ENCODE measurements at regions not wholly inside any gene's neighbourhood (a gene's known extent, or its start where the extent isn't known, plus 50 kb on each side); places are given as distances from the start of the nearest gene placed in this dataset.

- H3K4me3 ChIP-seq (ENCODE audit: extremely low read depth in 1 of 4, insufficient read depth in 2 of 4, low read depth in 3 of 4, low read length in 4 of 4) = no peak overlapping the region
- POLR2A ChIA-PET (ENCODE audit: partially characterized antibody) = no interaction called here
- 30% methylated on average over 1 of the region's 1 CpG; no CpG with 5 or more reads in 1 of the 2 experiments for WGBS, 2 experiments (ENCODE audit: extremely low coverage in 1 of 2, insufficient coverage in 1 of 2, insufficient read length in 1 of 2, insufficient replicate concordance in 2 of 2, low coverage in 1 of 2, low lambda C conversion rate in 2 of 2, missing lambda C conversion rate in 1 of 2)
These were observed 255.8 kb downstream of the SLCO4C1 start for GRCh38 chr5:102040326-102040725.

More at GRCh38 chr5:102040326-102040725, 255.8 kb downstream of the SLCO4C1 start:
- no peak for FAIRE-seq
- peaks cover 0 to 9% (median 3%) of the 10 kb centered on the region in 4 experiments; a peak in 4 of 7 replicates for H3K4me1 ChIP-seq (replicated peaks in 1 of 4; ENCODE audit: control insufficient read depth in 3 of 4, insufficient read depth in 4 of 4, low read length in 3 of 4)
- TF ChIP-seq CHD2 (IDR thresholded peaks at IDR 0.05; ENCODE audit: low read length) (no peak), SP2 (IDR thresholded peaks at IDR 0.05; ENCODE audit: low read length) (no peak), SP4 (IDR thresholded peaks at IDR 0.05; ENCODE audit: low read length) (no peak), CTBP2 (IDR thresholded peaks at IDR 0.05; ENCODE audit: borderline replicate concordance, insufficient read depth, insufficient read length, low read length) (no peak), TAF1 (IDR thresholded peaks at IDR 0.05; ENCODE audit: low read depth, low read length) (no peak), TEAD4 (IDR thresholded peaks at IDR 0.05; ENCODE audit: low read depth, low read length) (no peak), BCL11A (IDR thresholded peaks at IDR 0.05; ENCODE audit: low read depth in 2 of 2, low read length in 2 of 2) (no peak), RBBP5 (IDR thresholded peaks at IDR 0.05; ENCODE audit: borderline replicate concordance, low read depth, low read length) (no peak)
- no peak overlapping the region for H3K18ac ChIP-seq (ENCODE audit: extremely low read depth, low read length)
- no peaks in the 10 kb centered on the region for H3K79me1 ChIP-seq (ENCODE audit: low read depth, low read length)
- no peak overlapping the region for H2BK5ac ChIP-seq (ENCODE audit: low read depth, low read length)
- H2BK120ac ChIP-seq (replicated peaks; ENCODE audit: low read depth, low read length) = no peak overlapping the region
- no peak overlapping the region for H2BK15ac ChIP-seq (ENCODE audit: low read length)
- no peaks in the 10 kb centered on the region for H3K36me3 ChIP-seq (ENCODE audit: control insufficient read depth in 2 of 4, insufficient read depth in 4 of 4, low read length in 3 of 4)
- H4K91ac ChIP-seq (replicated peaks; ENCODE audit: insufficient read length, low read length) = no peak overlapping the region
- no peak overlapping the region for H4K5ac ChIP-seq (ENCODE audit: insufficient read length, low read depth, low read length)
- H3K9ac ChIP-seq (replicated peaks in 1 of 4; ENCODE audit: extremely low read depth in 1 of 4, low read depth in 3 of 4, low read length in 3 of 4) = no peak overlapping the region
- no peak overlapping the region for H3K14ac ChIP-seq (ENCODE audit: insufficient read length)
- no peak for DNase-seq (ENCODE audit: low read depth in 1 of 2, low spot score in 2 of 2)
- CTCF ChIA-PET (ENCODE audit: partially characterized antibody) = no interaction called here
- no peak overlapping the region for H3K23ac ChIP-seq (ENCODE audit: insufficient read length)
- no peak overlapping the region for H3K27ac ChIP-seq (ENCODE audit: low read depth, low read length)
- no peak overlapping the region for H4K8ac ChIP-seq (ENCODE audit: extremely low read depth, insufficient read depth, low read length)
- no peak overlapping the region for H3K4ac ChIP-seq (replicated peaks; ENCODE audit: insufficient read length, low read depth, low read length)
- H3K27me3 ChIP-seq (replicated peaks in 1 of 4; ENCODE audit: control insufficient read depth in 3 of 4, extremely low read depth in 1 of 4, insufficient read depth in 3 of 4, low read length in 3 of 4) = no peaks in the 10 kb centered on the region
- H4K20me1 ChIP-seq (replicated peaks in 1 of 2; ENCODE audit: control insufficient read depth in 1 of 2, insufficient read depth in 2 of 2, low read length in 2 of 2) = no peaks in the 10 kb centered on the region
- no peak overlapping the region for H2AFZ ChIP-seq (ENCODE audit: low read length)
- H3K9me3 ChIP-seq (ENCODE audit: insufficient read depth in 2 of 2, low read depth in 1 of 2, low read length in 1 of 2) = no peaks in the 10 kb centered on the region
- no peak overlapping the region for H2AK5ac ChIP-seq (ENCODE audit: low read depth, low read length)
- H3K4me2 ChIP-seq (ENCODE audit: insufficient read depth in 1 of 2, low read depth in 2 of 2, low read length in 2 of 2) = no peak overlapping the region; a peak in 1 of 4 replicates
- no peaks in the 10 kb centered on the region for H3K23me2 ChIP-seq (ENCODE audit: low read depth, low read length)
- no peak overlapping the region for H3K56ac ChIP-seq (replicated peaks; ENCODE audit: insufficient read length, low read depth, low read length)
- H2BK12ac ChIP-seq (ENCODE audit: low read depth, low read length) = no peak overlapping the region
- no peaks in the 10 kb centered on the region for H3K79me2 ChIP-seq (ENCODE audit: control insufficient read depth in 1 of 2, insufficient read depth in 2 of 2, low read length in 2 of 2)
- H2BK20ac ChIP-seq (ENCODE audit: low read length) = no peak overlapping the region

Measured in H1 (cell line).